Pancreas (tissue), 10 donors: ENCODE measurements at regions not wholly inside any gene's neighbourhood (a gene's known extent, or its start where the extent isn't known, plus 50 kb on each side); places are given as distances from the start of the nearest gene placed in this dataset.

ENCODE experiments used
- ATAC-seq, 4 donors: fragments of 200-7000 bp; cut with Tn5 transposase; one replicate each; pipeline versions ENCODE4 v1.8.0 to v1.9.1; 2020; ENCODE audit warnings: mild to moderate bottlenecking in 4 of 4, moderate library complexity in 4 of 4
- DNase-seq, 6 donors: peaks; one replicate each; pipeline ENCODE4 v3.0.0-alpha.2; 2020
- FAIRE-seq: peaks from 2 replicates; lab custom pipeline; 2012; peaks lifted over from hg19 to GRCh38; lab: Jason Lieb, UNC
- H3K27ac ChIP-seq, 4 donors: fragments of 200-600 bp; sonication (generic); 1 replicate in 3 of 4; 2 replicates in 1 of 4; pipeline versions ENCODE4 v1.5.0 to v1.8.0; 2020
- H3K27me3 ChIP-seq, 4 donors: fragments of 200-600 bp; one replicate each; pipeline ENCODE4 v1.8.0; 2021
- H3K36me3 ChIP-seq, 3 donors: fragments of 200-600 bp; sonication (generic) in 1 of 3; one replicate each; pipeline versions ENCODE4 v1.5.0 to v1.8.0; 2020 to 2021
- H3K4me1 ChIP-seq, 3 donors: fragments of 200-600 bp; one replicate each; pipeline ENCODE4 v1.8.0; 2021
- H3K4me3 ChIP-seq, 4 donors: fragments of 200-600 bp; sonication (generic) in 2 of 4; one replicate each; pipeline versions ENCODE4 v1.5.0 to v1.8.0; 2020 to 2021
- H3K9me3 ChIP-seq, 4 donors: fragments of 200-600 bp; one replicate each; pipeline ENCODE4 v1.8.0; 2021
- CTCF ChIP-seq, 4 donors: fragments of 200-600 bp; sonication (generic) in 3 of 4; IDR thresholded peaks; one replicate each; pipeline versions ENCODE4 v1.5.0 to v1.8.0; 2021; ENCODE audit warnings: antibody characterized with exemption in 4 of 4
- WGBS, 2 donors: extraction: QIAGEN DNeasy Blood & Tissue Kit; methylation state at CpG; one replicate each; pipeline ENCODE4 v1.1.7; 2013; 5-methylcytosine and 5-hydroxymethylcytosine counted together
- intact Hi-C, 3 donors: fragments of 100-400 bp; cut with DNase I; formaldehyde crosslinking; loops; one replicate each; pipeline versions ENCODE4 v1.11.1 to v1.14.2; 2022
- donor health status: healthy with polysubstance abuse.
- donor health status: DM: no; HTN: no; CAD: no; lungs with moderate emphysema.
- donor health status: DM: no; HTN: no; CAD: no.
- donor health status: control.
- donor health status: control.
- donor health status: Bipolar disorder and iron deficiency.
- donor health status: DM: yes; HTN: yes; CAD: no.
- donor health status: DM: no; HTN: no; CAD: no.
- donor health status: DM: no; HTN: no; CAD: no.
- donor health status: DM: yes; HTN: yes; CAD: no.

- H3K27ac ChIP-seq: no peak overlapping the region
- H3K4me3 ChIP-seq: no peak overlapping the region
- TF ChIP-seq CTCF (IDR thresholded peaks at IDR 0.05): no peak
- no peaks in the 10 kb centered on the region for H3K36me3 ChIP-seq
- 71 to 79% methylated on average over 4 of the region's 4 CpGs for WGBS, 2 donors
- no peaks in the 10 kb centered on the region for H3K9me3 ChIP-seq
- ATAC-seq (no peak), DNase-seq (no peak), FAIRE-seq (no peak)
- H3K4me1 ChIP-seq: no peaks in the 10 kb centered on the region
- intact Hi-C loops: no loop called here
- H3K27me3 ChIP-seq: no peaks in the 10 kb centered on the region
Measured at GRCh38 chr6:168948990-168949531, 304.6 kb downstream of the THBS2 start.

- Histone ChIP-seq H3K27me3 (no peaks in the 10 kb centered on the region), H3K36me3 (no peaks in the 10 kb centered on the region), H3K4me1 (no peaks in the 10 kb centered on the region), H3K27ac (no peak overlapping the region), H3K9me3 (no peaks in the 10 kb centered on the region), H3K4me3 (no peak overlapping the region)
- ATAC-seq: no peak
- DNase-seq: no peak
- 49 to 74% methylated on average over 6 of the region's 6 CpGs for WGBS, 2 donors
- intact Hi-C loops: no loop called here
- FAIRE-seq: no peak
- no peak for TF ChIP-seq CTCF (IDR thresholded peaks at IDR 0.05)
Measured at GRCh38 chr6:168948002-168948401, 305.6 kb downstream of the THBS2 start.

GRCh38 chr6:168943231-168943905, 310.3 kb downstream of the THBS2 start:
- Histone ChIP-seq H3K9me3 (no peaks in the 10 kb centered on the region), H3K4me3 (no peak overlapping the region), H3K27ac (no peak overlapping the region), H3K36me3 (no peaks in the 10 kb centered on the region), H3K27me3 (no peaks in the 10 kb centered on the region), H3K4me1 (no peaks in the 10 kb centered on the region)
- no peak for DNase-seq
- no peak for FAIRE-seq
- intact Hi-C loops: no loop called here
- no peak for TF ChIP-seq CTCF (IDR thresholded peaks at IDR 0.05)
- no peak for ATAC-seq
- WGBS, 2 donors: 60 to 66% methylated on average over 13 of the region's 13 CpGs

- no peak for FAIRE-seq
- WGBS, 2 donors: 65 to 79% methylated on average over 13 of the region's 13 CpGs
- no peak for ATAC-seq
Measured at GRCh38 chr6:168942646-168943045, 311.0 kb downstream of the THBS2 start.

More at GRCh38 chr6:168942646-168943045, 311.0 kb downstream of the THBS2 start:
- no peaks in the 10 kb centered on the region for H3K27me3 ChIP-seq
- intact Hi-C loops: no loop called here
- no peaks in the 10 kb centered on the region for H3K9me3 ChIP-seq
- no peak for DNase-seq
- no peak for TF ChIP-seq CTCF (IDR thresholded peaks at IDR 0.05)
- no peak overlapping the region for H3K27ac ChIP-seq
- no peaks in the 10 kb centered on the region for H3K4me1 ChIP-seq
- no peak overlapping the region for H3K4me3 ChIP-seq
- no peaks in the 10 kb centered on the region for H3K36me3 ChIP-seq
